Cardiac muscle cell (in vitro differentiated cells and primary cell): ENCODE measurements at regions not wholly inside any gene's neighbourhood (a gene's known extent, or its start where the extent isn't known, plus 50 kb on each side); places are given as distances from the start of the nearest gene placed in this dataset.

ENCODE experiments used
- DNase-seq, 2 donors: peaks; one replicate each; pipeline versions ENCODE4 v3.0.0 to v3.0.0-alpha.2; 2010 to 2017; ENCODE audit warnings: low read depth in 1 of 2, low spot score in 1 of 2
- H3K27ac ChIP-seq: fragments of 200-600 bp; sonication (generic); 2 replicates; pipeline ENCODE4 v1.5.1; 2016
- H3K27me3 ChIP-seq: fragments of 200-600 bp; sonication (generic); 2 replicates; pipeline ENCODE4 v1.6.0; 2016; ENCODE audit warnings: control low read depth
- H3K36me3 ChIP-seq: fragments of 200-600 bp; sonication (generic); 2 replicates; pipeline ENCODE4 v1.5.1; 2016; ENCODE audit warnings: control low read depth
- H3K4me1 ChIP-seq: fragments of 200-600 bp; sonication (generic); 2 replicates; pipeline ENCODE4 v1.8.1; 2017; ENCODE audit warnings: low read depth, mild to moderate bottlenecking, mixed run types
- H3K4me3 ChIP-seq: fragments of 200-600 bp; sonication (generic); 2 replicates; pipeline ENCODE4 v1.5.1; 2016; ENCODE audit warnings: mild to moderate bottlenecking
- H3K9me3 ChIP-seq: fragments of 200-600 bp; sonication (generic); 2 replicates; pipeline ENCODE4 v1.5.1; 2017; ENCODE audit warnings: low read depth, mild to moderate bottlenecking, control low read depth
- CTCF ChIP-seq: IDR thresholded peaks from 2 replicates; pipeline ENCODE4 v1.5.1; 2012; ENCODE audit warnings: low read depth, mild to moderate bottlenecking, low read length

- H3K36me3 ChIP-seq, result no peaks in the 10 kb centered on the region
- DNase-seq, result no peak
- no peak overlapping the region for H3K27ac ChIP-seq
- no peak overlapping the region for H3K4me3 ChIP-seq
- no peaks in the 10 kb centered on the region for H3K9me3 ChIP-seq
- H3K4me1 ChIP-seq, result no peaks in the 10 kb centered on the region
- no peak for TF ChIP-seq CTCF
- no peaks in the 10 kb centered on the region for H3K27me3 ChIP-seq
These were observed 326.4 kb downstream of the MEI4 start for GRCh38 chr6:77979204-77979603.

GRCh38 chr6:77986380-77987034 lies 333.7 kb downstream of the MEI4 start:
- DNase-seq, result no peak
- no peak for TF ChIP-seq CTCF
- no peak overlapping the region for H3K4me3 ChIP-seq
- H3K4me1 ChIP-seq, result no peaks in the 10 kb centered on the region
- no peaks in the 10 kb centered on the region for H3K27me3 ChIP-seq
- H3K27ac ChIP-seq, result no peak overlapping the region
- no peaks in the 10 kb centered on the region for H3K36me3 ChIP-seq
- H3K9me3 ChIP-seq, result no peaks in the 10 kb centered on the region

DNA sequence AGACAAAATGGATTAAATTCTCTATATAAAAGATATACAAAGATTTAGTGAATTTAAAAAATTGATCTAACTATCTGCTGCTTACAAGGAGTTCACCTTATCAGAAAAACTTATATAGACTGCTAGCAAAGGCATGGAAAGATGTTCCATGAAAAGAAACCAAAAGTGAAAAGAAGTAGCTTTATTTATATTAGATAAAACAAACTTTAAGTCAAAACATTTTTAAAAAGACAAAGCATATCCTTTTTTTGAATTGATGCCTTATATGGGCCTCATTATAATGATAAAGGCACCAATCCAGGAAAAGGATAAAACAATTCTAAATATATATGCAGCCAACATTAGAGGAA lies 334.2 kb downstream of the MEI4 start:
- H3K4me3 ChIP-seq, result no peak overlapping the region
- TF ChIP-seq CTCF, result no peak
- H3K9me3 ChIP-seq, result no peaks in the 10 kb centered on the region
- H3K27me3 ChIP-seq, result no peaks in the 10 kb centered on the region
- H3K27ac ChIP-seq, result no peak overlapping the region
- no peaks in the 10 kb centered on the region for H3K36me3 ChIP-seq
- H3K4me1 ChIP-seq, result no peaks in the 10 kb centered on the region
- DNase-seq, result no peak

- no peak for DNase-seq
- H3K4me1 ChIP-seq, result no peaks in the 10 kb centered on the region
- no peaks in the 10 kb centered on the region for H3K9me3 ChIP-seq
- H3K4me3 ChIP-seq, result no peak overlapping the region
- no peaks in the 10 kb centered on the region for H3K27me3 ChIP-seq
- no peaks in the 10 kb centered on the region for H3K36me3 ChIP-seq
- no peak for TF ChIP-seq CTCF
- H3K27ac ChIP-seq, result no peak overlapping the region
These were observed 357.3 kb downstream of the MEI4 start for GRCh38 chr6:78010130-78010529.

DNA sequence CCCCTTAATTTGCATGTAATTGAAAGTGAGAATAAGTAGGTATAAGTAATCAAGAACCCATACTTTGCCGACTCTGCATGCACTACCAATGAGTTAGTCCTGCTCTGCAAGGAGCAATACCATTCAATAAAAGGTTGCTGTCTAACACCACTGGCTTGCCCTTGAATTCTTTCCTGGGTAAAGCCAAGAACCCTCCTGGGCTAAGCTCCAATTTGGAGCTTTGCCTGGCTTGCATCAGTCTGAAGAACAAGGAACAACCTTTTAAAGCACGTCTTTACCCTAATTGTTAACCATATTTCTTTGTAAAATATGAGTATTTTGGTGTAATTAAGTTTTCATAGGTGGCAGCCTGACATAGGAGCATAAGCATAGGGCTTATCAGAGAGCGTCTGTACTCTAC lies 367.7 kb downstream of the MEI4 start:
- Histone ChIP-seq H3K36me3 (no peaks in the 10 kb centered on the region), H3K27me3 (no peaks in the 10 kb centered on the region), H3K27ac (no peak overlapping the region), H3K9me3 (no peaks in the 10 kb centered on the region), H3K4me1 (no peaks in the 10 kb centered on the region), H3K4me3 (no peak overlapping the region)
- TF ChIP-seq CTCF, result no peak
- no peak for DNase-seq

GRCh38 chr6:78025502-78025901 lies 372.7 kb downstream of the MEI4 start:
- Histone ChIP-seq H3K27ac (no peak overlapping the region), H3K36me3 (no peaks in the 10 kb centered on the region), H3K9me3 (no peaks in the 10 kb centered on the region), H3K27me3 (no peaks in the 10 kb centered on the region), H3K4me3 (no peak overlapping the region), H3K4me1 (no peaks in the 10 kb centered on the region)
- no peak for DNase-seq
- no peak for TF ChIP-seq CTCF
